ENCODE measurements at regions not wholly inside any gene's neighbourhood (a gene's known extent, or its start where the extent isn't known, plus 50 kb on each side); places are given as distances from the start of the nearest gene placed in this dataset.

DNA sequence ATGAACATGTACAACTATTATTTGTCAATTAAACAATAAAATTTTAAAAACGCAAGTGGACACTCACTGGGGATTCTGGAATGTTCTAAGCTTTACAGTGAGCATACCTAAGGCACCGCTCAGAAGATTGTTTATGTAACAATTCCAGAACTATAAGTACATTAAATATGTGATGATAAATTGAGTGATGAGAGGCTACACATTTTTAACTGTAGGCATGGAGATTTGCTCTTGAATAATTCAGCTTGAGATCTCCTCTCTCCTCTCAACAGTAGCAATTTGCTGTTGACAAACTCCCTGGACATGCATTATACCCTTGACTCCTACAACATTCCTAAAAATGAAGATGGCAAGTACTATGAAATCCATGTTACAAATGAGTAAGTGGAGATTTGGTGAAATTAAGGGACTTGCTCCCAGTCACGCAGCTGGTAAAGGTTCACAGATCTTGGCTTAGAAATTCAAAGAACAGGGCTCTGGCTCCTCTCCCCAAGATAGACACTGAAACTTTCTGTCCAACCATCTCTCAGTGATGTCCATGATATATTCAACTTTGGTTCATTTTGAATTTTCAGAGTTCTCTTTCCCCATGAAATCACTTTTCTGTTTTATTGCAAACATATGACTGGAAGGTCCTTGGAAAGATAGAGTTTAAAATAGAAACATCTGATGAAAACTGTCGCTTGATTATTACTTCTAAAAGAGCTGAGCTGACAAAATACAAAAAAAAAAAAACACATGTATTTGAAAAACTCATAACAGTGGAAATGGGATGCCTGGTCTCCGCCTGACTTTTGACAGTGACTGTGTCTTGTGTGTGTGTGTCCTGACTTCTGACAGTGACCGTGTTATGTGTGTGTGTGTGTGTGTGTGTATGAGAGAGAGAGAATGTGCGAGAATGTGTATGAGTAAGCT, 488.3 kb downstream of the TNS3 start:
- ChIA-PET POLR2A (ENCODE audit: low non-redundant PET) (no interaction called here), CTCF (interaction anchor here (0.6 to 0.7 kb wide), 2 partner anchors 17 to 68 kb away, joined by 3 read pairs; no protein-coding TSS in a partner anchor)
- DNase-seq (ENCODE audit: low spot score), result no peak
- TF ChIP-seq CTCF (conservative IDR thresholded peaks at IDR 0.05; ENCODE audit: low read depth), result no peak
- H3K27ac ChIP-seq, result no peak overlapping the region

- ChIA-PET POLR2A (ENCODE audit: low non-redundant PET) (no interaction called here), CTCF (interaction anchor here (0.6 kb wide), 1 partner anchor 8 kb away, joined by 3 read pairs; no protein-coding TSS in a partner anchor)
- H3K27ac ChIP-seq, result no peak overlapping the region
- no peak for DNase-seq (ENCODE audit: low spot score)
- no peak for TF ChIP-seq CTCF (conservative IDR thresholded peaks at IDR 0.05; ENCODE audit: low read depth)
These were observed 489.6 kb downstream of the TNS3 start for GRCh38 chr7:47092336-47092735.

GRCh38 chr7:47091141-47091540, 490.8 kb downstream of the TNS3 start:
- H3K27ac ChIP-seq, result no peak overlapping the region
- POLR2A ChIA-PET (ENCODE audit: low non-redundant PET), result no interaction called here
- no peak for TF ChIP-seq CTCF (conservative IDR thresholded peaks at IDR 0.05; ENCODE audit: low read depth)
- CTCF ChIA-PET, result interaction anchor here (0.5 to 0.6 kb wide), 4 partner anchors 15 to 1640 kb away, joined by 3 to 4 read pairs (median 3); no protein-coding TSS in a partner anchor
- DNase-seq (ENCODE audit: low spot score), result no peak

DNA sequence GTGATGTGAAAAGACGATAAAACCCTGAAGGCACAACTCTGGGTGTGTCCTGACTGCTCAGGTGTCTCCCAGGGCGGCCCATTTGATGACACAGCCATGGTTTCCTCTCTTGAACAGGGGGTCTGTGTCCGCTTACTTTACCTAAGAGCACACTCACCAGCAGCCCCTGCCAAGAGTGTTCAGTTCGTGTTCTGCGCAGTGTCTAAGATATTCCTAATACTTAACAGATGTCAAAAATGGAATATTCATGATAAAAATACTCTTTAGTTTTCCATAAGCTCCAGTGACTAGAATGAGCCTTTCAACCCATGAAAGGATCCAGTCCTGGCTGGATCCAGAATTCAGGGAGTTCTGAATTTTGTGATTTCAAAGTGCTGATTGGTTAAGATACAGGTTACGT, 492.4 kb downstream of the TNS3 start:
- no peak overlapping the region for H3K27ac ChIP-seq
- DNase-seq (ENCODE audit: low spot score), result no peak
- POLR2A ChIA-PET (ENCODE audit: low non-redundant PET), result no interaction called here
- CTCF ChIA-PET, result no interaction called here
- TF ChIP-seq CTCF (conservative IDR thresholded peaks at IDR 0.05; ENCODE audit: low read depth), result no peak

DNA sequence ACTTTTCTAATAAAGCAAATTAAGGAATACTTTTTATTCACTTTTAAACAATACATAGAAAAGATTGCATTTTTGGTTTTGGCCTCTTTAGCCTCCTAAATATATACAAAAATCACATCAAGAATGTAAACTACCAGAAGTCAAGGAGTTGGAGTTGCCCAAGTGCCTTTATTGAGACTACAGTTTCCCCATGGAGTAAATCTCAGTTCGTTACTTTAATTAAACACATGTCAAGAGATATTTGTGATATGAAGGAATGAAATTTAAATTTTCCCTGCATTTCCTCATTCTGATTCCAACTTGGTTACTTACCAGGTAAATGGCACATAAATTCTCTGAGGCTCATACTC, 492.9 kb downstream of the TNS3 start:
- POLR2A ChIA-PET (ENCODE audit: low non-redundant PET), result no interaction called here
- CTCF ChIA-PET, result interaction anchor here (0.7 to 1.9 kb wide), 3 partner anchors 1168 to 1198 kb away, joined by 4 to 7 read pairs (median 4); partner anchors contain the start of gene IGFBP3
- TF ChIP-seq CTCF (conservative IDR thresholded peaks at IDR 0.05; ENCODE audit: low read depth), result peak; percentile 56

GRCh38 chr7:47088329-47089067, 493.4 kb downstream of the TNS3 start:
- POLR2A ChIA-PET (ENCODE audit: low non-redundant PET), result no interaction called here
- CTCF ChIA-PET, result interaction anchor here (0.6 to 1.9 kb wide), 10 partner anchors 15 to 1198 kb away, joined by 3 to 7 read pairs (median 3); partner anchors contain the start of gene IGFBP3
- peak; percentile 70 for DNase-seq (ENCODE audit: low spot score)
- H3K27ac ChIP-seq, result no peak overlapping the region
- peak; percentile 92 for TF ChIP-seq CTCF (conservative IDR thresholded peaks at IDR 0.05; ENCODE audit: low read depth)

More for the DNA sequence above, 492.9 kb downstream of the TNS3 start:
- no peak for DNase-seq (ENCODE audit: low spot score)
- no peak overlapping the region for H3K27ac ChIP-seq

All from RWPE1 (cell line).